NCI-H82 treated with DMSO at 0.1 percent for 48 hours (cell line): ENCODE measurements at regions not wholly inside any gene's neighbourhood (a gene's known extent, or its start where the extent isn't known, plus 50 kb on each side); places are given as distances from the start of the nearest gene placed in this dataset.

Experiments used
- DNase-seq: peaks from one replicate; lab custom pipeline; 2025; ENCODE audit not compliant: unreplicated experiment; lab: John Stamatoyannopoulos, UW

- no peak for DNase-seq
Observed at GRCh38 chr12:31868965-31869364, 90.2 kb upstream of the RESF1 start.

GRCh38 chr12:31867292-31867691 is 91.9 kb upstream of the RESF1 start:
- no peak for DNase-seq

GRCh38 chr12:31866523-31866922 is 92.7 kb upstream of the RESF1 start:
- no peak for DNase-seq

DNA sequence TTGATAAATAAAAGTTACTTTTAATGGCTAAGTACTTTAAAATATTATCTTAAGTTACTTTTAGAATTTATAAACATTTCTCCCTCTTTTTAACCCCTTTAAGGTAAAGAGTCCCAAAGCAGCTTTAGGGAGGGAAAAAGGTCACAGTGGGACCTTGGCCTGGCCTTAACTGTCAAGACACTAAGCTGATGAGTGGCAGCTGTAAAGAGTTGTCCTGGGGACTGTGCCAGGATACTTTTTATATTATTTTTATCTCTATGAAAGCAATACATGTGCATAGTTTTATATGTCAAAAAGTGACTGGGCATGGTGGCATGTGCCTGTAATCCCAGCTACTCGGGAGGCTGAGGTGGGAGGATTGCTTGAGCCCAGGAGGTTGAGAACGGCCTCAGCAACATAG is 94.2 kb upstream of the RESF1 start:
- DNase-seq = no peak

- no peak for DNase-seq
Observed at GRCh38 chr12:31861360-31861759, 97.9 kb upstream of the RESF1 start.

DNA sequence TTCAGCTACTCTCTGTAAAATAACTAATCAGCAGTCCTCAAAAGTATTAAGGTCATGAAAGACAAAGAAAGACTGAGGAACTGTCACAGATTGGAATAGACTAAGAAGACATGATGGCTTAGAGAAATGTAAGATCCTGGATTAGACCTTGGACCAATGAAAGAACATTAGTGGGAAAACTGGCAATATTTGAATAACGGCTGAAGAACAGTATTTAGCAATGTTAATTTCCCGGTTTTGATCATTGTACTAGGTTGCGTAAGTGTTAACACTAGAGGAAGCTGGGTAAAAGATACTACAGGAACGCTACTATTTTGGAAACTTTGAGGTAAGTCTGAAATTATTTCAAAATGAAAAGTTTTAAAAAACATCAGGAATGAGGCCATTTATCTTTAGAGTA is 98.8 kb upstream of the RESF1 start:
- no peak for DNase-seq

DNA sequence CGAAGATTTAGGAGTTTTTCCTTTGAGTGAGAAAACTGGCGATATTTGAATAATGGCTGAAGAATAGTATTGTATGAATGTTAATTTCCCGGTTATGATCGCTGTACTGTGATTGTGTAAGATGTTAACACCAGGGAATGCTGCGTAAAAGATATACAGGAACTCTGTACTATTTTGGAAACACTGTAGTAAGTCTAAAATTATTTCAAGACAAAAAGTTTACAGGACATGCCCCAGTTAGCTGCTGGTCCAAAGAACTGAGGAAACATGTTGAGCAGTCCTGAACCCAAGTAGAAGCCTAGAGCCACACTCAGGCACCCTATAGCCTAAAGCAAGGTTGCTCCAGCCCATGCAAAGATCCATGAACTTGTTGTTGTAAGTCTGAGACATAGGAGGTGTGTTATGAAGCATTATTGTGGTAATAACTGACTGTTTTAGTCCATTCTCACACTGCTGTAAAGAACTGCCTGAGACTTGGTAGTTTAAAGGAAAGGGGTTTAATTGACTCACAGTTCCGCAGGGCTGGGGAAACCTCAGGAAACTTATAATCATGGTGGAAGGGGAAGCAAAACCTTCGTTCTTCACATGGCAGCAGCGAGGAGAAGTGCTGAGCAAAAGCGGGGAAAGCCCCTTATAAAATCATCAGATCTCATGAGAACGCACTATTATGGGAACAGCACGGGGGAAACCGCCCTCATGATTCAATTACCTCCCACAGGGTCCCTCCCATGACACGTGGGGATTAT is 99.8 kb upstream of the RESF1 start:
- no peak for DNase-seq

GRCh38 chr12:31855427-31855826 is 103.8 kb upstream of the RESF1 start:
- DNase-seq = no peak

GRCh38 chr12:31853977-31854376 is 105.2 kb upstream of the RESF1 start:
- DNase-seq = no peak

DNA sequence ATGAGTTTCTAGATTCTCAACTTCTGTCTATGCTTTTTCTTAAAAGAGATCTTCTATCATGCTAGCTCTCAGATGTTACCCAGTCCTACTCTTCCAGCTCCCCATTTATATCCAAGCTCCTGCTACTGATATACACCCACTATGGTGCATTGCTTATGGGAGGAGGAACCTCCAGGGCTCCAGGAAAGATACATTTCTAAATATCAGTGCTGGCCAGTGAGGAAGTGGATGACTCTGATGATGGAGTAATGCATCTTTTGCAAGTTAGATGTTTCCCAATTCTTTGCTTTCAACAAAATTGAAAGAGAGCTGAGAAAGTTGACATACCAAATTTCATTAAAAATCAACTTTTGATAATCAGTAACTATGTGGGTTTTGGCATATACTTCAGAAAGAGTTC is 105.7 kb upstream of the RESF1 start:
- no peak for DNase-seq

DNA sequence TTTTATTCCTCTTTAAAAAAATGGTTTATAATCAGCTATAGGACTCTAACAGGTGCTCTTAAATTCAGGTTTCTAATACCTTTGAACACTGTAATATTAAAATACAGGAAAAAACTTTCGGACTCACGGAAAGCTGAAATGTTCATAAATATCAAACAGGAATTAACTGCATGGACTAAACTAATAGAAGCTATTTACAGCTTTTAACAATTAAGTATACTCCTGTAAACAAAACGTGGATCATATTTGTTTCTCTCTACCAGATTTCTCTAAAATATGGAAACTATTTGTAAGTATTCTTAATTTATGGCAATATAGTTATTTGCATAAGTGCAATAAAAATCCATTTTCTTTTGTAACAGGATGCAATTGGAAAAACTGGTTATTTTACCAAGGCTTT is 108.9 kb upstream of the RESF1 start:
- no peak for DNase-seq

- DNase-seq = no peak
Observed at GRCh38 chr12:31849090-31849687, 110.0 kb upstream of the RESF1 start.

- DNase-seq = no peak
Observed at GRCh38 chr12:31846405-31846804, 112.8 kb upstream of the RESF1 start.

DNA sequence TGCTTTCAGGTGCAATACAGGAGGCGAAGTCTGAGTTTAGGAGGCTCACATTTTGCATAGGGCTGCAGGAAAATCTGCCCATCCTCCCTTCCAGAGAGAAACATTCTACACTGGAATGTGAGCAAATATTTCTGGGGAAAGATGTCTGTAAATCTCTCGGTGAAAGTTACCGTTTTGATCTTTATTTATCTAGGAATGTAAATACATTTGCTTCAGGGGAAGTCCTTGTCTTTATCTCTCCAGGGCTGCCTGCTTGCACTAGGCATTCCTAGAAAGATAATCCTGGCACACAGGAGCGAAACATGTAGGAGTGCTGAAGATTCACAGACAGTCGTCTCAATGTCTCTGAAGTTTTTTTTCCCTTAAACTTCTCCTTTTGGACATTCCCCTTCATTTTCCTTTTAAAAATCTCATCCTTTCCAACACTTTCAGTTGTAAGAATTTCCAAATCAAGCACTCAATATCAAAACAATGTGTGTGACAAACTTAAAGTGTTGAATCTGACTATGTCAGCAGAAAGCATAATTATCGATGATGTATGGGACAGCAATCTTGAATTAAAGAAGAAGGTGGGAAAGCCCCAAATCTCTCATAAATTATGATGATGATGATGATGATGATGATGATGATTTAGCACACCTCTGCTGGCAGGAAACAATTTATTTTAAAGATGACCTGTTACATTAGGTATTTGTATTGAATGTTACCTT is 113.4 kb upstream of the RESF1 start:
- no peak for DNase-seq

- no peak for DNase-seq
Observed at GRCh38 chr12:31843398-31844095, 114.7 kb upstream of the AMN1 start.

DNA sequence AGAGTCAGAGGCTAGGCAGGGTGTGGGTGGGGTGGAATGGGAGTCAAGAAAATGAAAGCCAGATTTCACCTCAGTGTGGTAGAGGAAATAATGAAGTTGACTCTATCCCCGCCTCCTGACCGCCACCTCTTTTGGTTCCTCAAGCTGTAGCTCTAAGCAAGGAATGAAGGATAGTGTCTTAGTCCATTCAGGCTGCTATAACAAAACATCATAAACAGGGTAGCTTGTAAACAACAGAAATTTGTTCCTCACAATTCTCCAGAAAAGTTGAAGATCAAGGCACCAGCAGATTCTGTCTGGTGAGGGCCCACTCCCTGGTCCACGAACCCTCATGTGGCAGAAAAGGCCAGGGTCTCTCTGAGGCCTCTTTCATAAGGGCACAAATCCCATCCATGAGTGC is 109.1 kb upstream of the AMN1 start:
- no peak for DNase-seq

DNA sequence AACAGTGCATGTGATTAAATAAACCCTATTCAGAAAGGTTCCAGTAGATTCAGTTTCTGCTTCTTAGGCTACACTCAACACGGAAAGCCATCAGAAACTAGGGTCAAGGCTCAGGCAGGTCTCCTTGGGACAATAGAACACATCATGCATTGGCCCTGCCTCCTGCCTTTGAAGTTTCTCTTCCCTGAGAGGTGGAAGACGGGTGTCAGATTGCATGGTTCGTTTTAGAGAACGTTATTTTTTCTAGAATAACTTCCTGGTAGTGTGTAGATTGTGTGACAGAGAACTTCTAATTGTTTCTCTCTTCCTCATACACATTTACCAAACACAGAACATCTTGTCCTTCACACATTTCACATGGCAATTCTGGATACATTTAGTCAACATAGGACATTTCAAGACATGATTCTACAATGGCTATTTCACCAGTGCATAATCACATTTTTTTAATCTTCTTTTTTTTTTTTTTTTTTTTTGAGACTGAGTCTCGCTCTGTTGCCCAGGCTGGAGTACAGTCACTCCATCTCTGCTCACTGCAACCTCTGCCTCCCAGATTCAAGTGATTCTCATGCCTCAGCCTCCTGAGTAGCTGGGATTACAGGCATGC is 106.6 kb upstream of the AMN1 start:
- no peak for DNase-seq

GRCh38 chr12:31834150-31834549 is 105.3 kb upstream of the AMN1 start:
- no peak for DNase-seq

GRCh38 chr12:31832740-31833729 is 104.2 kb upstream of the AMN1 start:
- DNase-seq = no peak

- no peak for DNase-seq
Observed at GRCh38 chr12:31828071-31828470, 99.2 kb upstream of the AMN1 start.
